ENCODE measurements at regions not wholly inside any gene's neighbourhood (a gene's known extent, or its start where the extent isn't known, plus 50 kb on each side); places are given as distances from the start of the nearest gene placed in this dataset.

DNA sequence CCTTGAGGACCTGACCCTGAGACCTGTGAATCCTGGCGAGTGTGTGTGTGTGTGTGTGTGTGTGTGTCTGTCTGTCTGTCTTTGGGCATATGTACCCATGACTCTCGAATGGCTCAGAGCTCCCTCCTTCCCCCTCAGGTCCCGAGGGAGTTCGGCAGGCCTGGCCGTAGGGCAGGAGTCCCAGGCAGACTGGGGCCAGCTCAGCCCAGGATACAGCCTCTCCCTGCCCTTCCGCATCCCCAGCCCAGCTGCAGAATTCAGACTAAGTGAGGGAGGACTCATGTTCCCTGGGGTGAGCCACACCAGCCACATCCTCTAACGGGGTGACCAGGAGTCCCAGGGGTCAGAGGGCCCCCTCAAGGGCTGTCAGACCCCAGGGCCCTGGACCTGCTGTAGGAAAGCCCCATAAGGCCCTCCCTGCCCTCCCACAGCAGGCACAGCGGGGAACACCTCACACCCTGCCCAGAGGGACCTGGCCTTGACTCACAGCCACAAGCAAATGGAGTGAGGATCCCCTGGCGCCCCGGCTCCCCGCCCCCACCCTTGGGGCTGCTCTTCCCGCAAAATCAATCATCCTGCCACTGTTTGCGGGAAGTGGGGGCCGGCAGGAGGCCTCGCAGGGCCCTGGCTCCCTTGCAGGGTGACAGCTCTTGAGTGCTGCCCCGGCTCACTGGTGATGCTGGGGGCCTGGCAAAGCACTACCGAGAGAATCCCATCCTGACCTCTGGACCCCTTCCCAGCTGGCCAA, 101.7 kb upstream of the CASZ1 start:
- peak; percentile 65 for DNase-seq

DNA sequence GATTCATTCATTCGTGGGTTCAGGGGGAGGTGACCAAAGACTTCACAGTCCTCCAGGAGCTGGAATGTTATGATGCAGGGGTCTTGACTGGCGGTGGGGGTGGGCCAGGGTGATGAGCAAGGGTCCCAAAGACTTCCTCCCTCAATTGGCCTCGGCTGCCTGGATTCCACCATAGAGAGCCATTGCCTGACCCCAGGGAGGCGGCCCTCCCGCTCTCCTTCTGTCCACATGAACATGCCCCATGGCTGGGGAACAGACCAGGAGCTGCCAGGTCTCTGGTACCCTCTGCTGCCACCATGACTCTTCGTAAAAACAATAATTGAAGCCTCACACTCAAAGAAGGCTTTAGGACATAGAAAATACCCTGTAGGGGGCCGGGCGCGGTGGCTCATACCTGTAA, 102.5 kb upstream of the CASZ1 start:
- peak; percentile 19 for DNase-seq

DNA sequence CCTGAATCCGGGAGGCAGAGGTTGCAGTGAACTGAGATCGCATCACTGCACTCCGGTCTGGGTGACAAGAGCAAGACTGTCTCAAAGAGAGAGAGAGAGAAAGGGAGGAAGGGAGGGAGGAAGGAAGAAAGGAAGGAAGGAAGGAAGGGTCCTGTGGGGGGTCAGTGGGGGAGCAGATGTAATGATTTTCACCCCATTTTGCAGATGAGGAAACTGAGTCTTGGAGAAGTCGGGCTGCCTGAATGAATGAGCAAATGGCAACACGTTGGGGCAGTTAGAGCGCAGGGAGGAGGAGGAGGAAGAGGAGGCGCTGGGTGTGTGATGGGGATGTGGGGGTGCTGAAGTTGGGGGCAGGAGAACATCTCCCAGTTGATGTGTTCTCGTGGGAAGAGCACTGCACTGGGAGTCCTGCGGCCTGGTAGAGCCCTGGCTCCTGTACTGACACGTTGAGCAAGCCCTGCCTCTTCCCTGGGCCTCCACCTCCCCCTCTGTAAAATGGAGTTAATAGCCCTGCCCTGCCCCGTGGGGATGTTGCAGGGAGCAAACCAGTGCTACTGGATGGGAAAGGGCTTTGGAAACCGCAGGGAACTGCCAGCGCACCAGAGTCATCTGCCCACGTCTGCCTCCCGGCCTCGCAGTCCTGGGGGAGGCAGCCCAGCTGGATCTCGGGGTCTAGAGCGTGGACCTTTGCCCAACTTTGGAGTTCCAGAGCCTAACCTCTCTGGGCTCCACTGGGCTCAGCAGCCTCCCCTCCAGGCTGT, 103.2 kb upstream of the CASZ1 start:
- peak; percentile 53 for DNase-seq

DNA sequence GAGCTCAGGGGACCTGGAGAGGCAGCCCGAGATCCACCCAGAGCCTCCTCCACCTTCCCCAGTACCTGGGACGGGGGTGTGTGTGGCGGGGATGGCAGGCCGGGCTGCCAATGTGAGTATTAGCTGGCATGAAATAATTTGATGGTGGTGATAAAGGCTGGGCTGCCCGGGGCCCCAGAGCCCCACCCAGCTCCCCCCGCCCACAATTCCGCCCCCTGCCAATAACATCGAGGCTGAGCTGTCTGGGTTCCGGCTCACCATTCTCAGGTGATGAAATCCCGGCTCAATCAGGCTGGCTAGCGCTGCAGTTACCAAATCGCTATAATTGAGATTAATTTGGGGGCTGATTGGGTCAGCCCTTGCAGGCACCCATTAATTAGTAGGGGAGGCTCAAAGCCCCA, 103.8 kb upstream of the CASZ1 start:
- DNase-seq = peak; percentile 87

DNA sequence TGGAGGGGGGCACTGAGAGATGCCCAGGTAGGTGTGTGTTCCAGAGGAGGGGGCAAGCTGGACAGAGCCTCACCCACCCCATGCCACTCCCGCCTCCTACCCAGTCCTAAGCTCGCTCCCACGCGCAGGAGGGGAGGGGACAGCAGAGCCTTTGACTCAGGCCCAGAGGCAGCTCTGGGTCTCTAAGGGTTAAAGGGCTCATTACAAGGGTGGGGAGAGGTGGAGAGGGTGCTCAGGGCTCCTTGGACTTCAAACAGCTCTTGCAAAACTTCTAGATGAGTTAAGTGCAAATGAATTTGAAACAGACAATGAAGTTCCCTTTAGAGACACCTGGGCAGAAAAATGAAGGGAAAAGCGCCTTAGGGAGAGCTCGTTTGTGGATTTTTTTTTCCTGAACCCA, 104.2 kb upstream of the CASZ1 start:
- DNase-seq = peak; percentile 87

DNA sequence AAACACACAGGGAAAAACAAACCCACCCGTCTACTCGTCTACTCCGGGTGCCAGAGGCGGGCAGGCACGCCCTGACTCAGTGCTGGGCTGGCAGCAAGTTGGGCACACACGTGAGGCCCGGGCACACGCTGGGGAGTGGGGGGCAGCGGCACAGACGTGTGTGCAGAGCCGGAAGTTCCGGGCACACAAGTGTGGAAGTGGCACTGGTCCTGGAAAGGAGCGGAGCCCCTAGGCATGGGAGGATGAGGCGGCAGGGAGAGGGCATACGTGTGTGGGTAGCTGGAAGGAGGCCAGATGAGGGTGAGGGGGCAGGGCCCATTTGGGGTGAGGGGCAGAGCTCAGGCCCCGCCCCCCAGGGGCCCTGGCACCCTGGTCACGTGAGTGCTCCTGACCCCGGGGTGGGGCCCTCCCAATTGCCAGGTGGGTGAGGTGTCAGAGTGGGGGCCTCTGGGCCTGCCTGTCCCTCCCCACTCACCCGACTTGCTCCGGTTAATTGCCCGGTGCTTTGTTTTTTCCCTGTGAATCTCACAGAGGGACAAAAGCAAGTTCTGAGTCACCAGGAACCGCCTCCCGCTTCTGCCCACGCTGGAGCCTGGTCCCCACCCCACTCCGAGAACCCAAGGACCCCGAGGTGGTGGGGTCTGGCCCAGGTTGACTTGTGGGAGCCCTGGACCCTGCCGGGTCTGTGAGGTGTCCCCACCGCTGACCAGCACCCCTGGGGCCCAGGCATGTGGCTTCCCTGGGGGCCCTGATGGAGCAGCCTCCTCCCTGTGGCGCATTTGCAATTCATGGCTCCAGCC, 104.8 kb upstream of the CASZ1 start:
- DNase-seq = peak; percentile 85

DNA sequence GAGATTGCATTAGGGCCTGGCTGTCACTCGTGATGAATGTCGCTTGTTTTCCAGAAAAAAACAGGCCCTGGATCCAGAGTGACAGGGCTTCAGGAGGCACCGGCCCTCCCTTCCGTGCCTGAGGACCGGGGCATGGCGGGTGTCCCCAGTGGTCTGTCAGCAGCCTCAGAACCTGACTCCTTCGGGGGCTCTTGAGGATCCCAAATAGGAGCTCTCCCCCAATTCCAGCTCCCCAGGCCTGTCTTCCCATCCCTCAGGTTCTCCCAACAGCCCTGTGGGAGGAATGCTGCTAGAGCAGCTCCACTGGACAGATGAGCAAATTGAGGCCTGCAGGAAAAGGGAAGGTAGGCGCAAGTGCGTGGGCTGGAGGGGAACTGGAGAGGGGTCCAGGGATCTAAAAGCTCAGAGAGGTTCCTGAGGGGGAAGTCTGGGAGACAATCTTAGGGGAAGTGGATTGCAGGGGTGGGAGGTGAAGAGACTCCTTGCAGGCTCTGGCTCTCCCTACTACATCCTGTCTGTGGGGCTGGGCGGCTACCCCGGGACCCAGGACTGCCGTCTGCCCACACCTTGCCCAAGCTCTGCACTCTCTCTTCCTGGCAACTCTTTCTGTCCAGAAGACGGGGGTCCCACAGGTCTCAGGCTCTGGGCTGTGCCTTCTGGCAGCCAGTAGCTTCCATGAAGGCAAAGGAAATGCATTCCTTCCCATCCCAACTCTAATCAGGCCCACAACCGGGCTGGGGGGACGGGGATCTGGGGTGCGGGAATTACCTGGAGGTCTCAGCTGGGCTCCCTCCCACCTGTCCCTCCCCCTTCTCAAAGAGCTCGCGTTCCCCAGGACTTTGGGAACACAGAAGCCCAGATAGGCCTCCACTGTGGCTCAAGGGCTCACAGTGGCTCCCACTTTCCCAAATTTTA, 105.7 kb upstream of the CASZ1 start:
- no peak for DNase-seq

DNA sequence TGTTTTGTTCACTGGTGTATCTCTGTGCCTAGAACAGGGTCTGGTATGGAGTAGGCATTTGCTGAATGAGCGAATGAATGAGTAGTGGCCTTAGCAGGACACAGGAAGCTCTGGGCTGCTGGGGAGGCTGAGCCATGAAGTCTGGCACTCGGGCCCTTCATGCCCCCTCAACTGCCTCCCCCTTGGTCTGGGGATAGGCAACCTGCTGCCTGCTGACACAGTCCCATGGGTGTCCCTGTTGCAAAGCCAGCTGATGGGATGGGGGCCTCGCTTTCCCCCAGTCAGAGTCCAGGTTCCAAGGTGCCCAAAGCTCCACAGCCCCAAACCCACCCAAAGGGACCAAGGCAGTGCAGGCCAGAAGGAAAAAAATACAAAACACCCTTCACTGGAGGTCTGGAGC, 107.0 kb upstream of the CASZ1 start:
- no peak for DNase-seq

DNA sequence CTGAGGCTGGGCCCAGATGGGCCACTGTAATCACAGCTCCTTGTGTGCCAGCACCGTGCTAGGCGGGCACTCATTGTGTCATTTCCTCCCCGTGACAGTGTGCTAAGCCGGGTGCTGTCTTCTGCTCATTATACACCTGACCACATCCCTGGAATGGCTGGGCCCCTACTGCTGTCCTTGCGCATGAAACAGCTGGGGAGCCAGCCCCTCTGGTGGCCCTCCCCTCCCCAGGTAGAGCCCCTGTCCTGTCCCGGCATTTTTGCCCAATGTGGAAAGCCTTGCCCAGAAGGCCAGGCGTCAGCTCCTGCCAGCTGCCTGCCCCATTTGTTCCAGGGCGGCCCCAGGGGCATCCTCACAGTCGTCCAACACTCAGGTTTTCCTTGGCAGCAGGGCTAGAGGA, 107.4 kb upstream of the CASZ1 start:
- DNase-seq = peak; percentile 26

DNA sequence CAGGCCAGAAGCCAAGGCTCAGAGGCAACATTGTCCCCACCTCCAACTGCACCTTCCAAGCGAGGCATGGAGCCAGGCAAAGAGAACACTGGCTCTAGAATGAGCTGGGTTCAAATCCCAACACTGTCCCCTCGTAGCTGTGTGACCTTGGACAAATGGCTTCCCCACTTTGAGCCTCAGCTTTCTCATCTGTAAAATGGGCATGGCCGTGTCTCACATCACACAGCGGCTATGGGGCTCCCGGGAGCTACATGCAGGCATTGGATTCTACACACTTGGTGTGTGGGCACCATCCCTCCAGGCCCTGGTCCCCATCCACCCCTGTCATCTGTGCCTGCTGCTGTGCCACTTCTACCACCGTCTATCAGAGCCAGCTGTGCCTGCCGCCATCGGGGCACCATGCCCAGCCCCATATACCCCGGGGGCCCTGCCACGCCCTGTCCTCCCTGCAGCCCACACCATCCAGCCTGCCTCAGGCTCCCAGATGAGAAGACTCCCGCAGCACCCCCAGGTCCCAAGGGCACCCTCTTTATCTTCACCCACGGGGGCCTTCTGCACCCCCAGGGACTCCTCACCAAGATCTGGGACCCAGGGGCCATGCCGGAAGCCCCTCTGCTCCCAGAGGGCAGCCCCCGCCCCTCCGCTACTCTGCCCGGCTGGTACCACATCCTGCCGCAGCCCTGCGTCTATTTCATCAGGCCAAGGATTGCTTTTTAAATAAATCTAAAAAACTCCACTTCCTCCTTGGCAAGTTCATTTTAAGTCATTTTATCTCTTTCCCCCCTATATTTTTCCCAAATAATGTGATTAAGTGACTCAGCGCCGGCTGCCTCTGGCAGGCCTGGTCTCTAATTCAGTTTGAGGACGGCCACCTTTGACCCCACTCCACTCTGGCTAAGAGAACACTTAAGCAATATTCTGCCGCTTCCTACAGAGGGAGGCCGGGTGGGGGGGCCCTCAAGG, 107.8 kb upstream of the TARDBP start:
- no peak for DNase-seq

DNA sequence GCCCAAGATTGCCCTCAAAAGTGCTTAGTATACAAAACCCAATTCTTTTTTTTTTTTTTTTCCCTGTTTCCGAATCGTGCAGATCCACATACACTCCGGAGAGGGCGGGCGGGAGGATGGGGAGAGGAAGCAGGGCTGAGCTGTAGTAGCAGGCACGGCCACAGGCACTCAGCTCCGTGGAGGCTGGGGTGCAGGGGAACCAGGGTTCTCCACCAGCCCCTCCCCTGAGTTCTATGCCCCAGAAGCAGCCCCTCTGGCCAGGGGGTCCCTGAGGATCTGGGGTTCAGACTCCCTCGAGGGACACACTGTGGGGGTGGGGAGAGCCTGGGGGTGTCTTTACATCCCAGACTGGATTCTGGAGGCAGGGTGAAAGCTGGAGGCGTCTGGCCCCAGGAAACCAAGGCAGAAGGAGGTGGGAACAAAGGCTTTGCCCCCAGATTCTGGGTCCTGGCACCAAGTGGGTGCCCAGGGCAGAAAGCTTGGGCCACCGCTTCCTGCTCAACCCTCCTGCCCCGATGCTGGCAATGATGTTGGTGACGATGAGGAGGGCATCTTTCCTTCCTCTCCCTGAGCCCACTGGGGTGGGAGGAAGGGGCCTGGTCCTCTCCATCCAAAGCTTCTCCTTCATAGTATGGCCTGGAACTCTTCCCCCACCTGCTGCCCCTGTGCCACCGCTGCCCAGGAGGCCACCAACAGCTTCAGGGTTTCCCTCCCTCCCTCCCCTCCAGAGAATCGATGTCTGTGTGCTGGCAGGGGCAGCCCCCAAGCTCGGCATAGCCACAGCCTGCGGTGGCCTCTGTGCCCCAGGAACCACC, 106.4 kb upstream of the TARDBP start:
- DNase-seq = no peak

DNA sequence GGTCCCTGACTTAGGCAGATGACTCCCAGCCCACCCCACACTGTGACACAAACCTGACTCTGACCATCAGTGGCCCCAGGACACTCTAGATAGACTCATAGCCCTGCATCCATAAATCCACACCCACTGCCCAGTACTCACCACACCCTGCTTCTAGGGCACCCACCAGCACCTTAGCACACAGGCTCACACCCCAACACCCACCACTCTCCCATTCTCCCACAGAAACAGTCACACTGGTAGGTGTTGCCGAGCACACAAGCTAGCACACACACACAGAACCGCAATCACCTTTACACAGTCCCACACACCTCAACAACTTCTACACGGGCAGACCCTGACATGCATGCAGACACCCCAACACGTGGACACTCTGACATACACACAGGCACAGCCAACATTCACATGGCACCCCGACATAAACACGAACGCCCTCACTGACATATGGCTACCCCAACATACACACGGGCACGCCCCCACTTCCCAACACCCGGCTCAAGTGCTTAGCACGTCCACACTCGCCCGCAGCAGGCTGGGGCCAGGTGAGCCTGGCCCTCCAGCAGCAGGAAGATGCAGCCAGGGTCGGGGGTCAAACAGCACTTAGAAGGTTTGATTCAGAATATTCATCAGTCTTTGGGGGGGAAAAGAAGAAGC, 105.5 kb upstream of the TARDBP start:
- DNase-seq = no peak

DNA sequence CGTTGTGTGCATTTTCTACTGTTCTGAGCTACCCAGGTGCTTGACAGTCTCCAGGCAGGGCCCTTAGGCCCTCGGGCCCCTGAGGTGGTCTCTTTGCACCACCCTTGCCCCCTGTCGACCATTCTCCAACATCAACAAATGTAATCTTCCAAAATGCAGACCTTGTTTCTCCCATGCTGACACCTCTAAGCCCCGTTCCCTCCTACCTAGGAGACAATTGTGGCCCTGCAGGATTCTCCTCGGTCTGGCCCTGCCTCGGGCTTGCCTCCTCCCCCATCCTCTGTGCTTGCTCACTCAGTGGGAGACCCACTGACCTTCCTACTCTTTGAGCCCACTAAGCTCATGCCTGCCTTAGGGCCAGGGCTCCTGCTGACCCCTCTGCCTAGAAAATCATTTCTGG, 104.2 kb upstream of the TARDBP start:
- no peak for DNase-seq

DNA sequence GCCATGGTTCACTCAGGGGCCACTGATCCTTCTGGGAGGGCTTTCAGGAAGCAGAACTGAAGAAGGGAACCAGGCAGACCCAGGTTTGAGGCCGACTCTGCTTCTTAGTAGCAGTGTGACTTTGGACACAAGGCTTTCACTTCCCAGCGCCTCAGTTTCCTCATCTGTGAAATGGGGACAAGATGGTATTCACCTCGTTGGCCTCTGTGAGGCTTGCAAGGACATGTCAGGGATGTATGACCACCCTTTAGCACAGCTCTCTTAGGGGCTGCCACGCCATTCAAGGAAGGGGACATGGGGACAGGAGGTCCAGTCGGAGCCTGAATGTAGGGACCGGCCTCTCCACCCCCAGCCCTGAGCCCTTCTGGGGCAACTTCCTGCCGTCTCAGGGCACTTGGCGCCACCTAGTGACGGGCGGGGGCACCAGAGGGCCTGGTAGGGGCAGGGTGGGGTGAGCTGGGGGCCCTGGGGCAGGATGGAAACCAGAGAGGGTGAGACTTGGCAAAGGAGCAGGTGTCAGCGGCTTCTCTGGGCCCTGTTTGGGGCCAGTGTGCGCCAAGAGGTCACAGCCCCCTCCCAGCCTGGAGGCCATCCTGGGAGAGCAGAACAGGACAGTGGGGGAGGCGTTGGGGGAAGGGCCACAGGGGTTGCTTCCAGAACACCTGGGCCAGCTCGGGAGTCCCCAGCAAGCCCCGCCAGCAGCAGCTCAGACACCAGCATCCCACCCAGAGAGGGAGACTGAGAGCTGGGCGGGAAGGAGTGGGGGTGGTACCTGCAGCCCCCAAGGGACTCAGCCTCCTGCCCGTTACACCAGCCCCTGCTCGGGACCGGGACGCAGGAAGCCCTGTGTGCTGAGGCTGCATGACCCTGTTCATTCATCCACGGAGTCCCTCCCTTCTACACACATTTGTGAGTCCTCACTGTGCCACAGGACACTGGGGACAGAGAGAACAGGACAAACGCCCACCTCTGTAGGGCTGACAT, 102.5 kb upstream of the TARDBP start:
- DNase-seq = peak; percentile 63

DNA sequence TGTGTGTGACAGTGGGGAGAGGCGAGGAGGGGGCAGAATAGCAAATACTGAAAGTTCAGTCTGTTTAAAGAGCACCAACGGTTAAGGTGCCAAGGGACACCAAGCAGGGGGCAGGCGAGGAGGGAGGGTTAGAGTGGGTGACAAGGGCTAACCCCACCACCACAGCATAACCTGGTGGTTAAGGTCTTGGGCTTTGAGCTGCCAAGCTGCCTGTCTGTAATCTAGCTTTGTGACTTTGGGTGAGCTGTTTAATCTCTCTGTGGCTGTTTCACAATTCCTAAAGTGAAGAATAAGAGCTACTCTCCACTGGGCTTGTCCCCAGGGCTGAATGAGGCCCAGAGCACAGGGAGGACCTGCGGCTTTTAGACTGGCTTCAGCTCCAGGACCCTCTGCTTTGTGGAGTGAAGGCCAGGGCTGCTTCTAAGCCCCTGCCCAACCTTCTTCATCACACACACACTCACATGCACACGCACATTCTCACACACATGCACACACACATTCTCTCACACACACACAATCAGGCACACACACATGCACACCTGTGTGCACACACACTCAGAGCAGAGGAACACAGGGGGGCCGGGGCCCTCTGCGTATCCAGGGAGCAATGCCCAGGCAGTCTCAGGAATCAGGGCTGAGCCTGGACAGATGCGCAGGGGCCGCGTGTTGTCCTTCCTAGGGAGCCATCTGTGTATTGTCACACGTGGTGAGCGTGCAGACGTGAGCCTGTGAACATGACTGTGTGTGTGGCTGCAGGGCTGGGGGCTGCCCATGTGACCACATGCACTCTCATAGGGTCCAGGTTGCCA, 101.6 kb upstream of the TARDBP start:
- DNase-seq = no peak

DNA sequence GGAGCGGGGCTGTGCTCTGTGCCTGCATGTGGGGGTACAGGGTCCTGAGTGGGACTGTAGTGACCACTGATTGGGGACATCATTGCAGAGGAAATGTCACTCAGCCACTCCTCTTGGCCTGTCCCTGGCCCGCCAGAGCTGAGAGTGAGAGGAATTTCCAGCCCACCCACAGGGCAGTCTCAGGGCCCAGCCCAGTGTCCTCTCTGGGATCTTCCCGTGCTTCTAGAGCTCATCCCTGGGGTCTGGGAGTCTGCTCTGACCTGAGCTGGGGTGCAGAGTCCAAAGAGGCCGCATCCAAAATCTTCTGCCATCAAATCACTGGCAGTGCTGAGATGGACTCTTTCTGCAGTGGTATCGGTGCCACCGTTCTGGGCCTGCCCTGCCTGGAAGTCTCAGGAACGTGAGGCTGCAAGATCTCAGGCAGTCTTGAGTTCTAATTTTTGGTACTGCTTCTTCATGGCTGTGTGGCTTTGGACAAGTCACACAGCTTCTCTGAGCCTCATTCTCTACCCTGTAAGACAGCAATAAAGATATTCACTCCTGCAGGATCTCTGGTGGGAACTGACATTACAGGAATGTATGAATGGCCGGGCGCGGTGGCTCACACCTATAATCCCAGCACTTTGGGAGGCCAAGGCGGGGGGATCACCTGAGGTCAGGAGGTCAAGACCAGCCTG, 100.8 kb upstream of the TARDBP start:
- no peak for DNase-seq

DNA sequence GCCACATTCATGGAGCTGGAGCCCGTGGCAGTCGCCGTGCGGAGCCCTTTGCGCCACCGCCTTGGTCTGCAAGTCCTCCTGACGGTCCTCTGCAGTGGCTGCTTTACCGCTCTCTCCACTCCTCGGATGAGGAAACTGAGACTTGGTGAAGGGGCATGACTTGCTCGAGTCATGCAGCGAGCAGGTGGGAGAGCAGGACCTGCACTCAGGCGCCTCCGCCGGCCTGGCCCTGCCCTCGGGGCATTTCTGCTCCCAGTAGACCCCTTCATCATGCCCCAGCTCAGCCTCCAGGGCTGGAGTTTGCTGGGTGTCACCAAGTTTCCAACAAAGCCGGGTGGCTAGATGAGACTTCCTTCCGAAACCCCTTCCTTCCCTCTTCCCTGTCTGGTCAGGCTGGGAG, 100.0 kb upstream of the TARDBP start:
- DNase-seq = no peak

Data from NCI-H69 (cell line).